ENCODE measurements at regions not wholly inside any gene's neighbourhood (a gene's known extent, or its start where the extent isn't known, plus 50 kb on each side); places are given as distances from the start of the nearest gene placed in this dataset.

GRCh38 chr17:71828182-71828596 lies 292.6 kb upstream of the SOX9 start:
- TF ChIP-seq CTCF (IDR thresholded peaks at IDR 0.05; ENCODE audit: extremely low read depth in 1 of 2, insufficient read depth in 1 of 2, low read depth in 1 of 2, low read length in 2 of 2) (no peak), POLR2A (IDR thresholded peaks at IDR 0.05; ENCODE audit: low read depth, low read length) (no peak)

All from endothelial cell of umbilical vein (primary cell).